ENCODE measurements at regions not wholly inside any gene's neighbourhood (a gene's known extent, or its start where the extent isn't known, plus 50 kb on each side); places are given as distances from the start of the nearest gene placed in this dataset.

DNA sequence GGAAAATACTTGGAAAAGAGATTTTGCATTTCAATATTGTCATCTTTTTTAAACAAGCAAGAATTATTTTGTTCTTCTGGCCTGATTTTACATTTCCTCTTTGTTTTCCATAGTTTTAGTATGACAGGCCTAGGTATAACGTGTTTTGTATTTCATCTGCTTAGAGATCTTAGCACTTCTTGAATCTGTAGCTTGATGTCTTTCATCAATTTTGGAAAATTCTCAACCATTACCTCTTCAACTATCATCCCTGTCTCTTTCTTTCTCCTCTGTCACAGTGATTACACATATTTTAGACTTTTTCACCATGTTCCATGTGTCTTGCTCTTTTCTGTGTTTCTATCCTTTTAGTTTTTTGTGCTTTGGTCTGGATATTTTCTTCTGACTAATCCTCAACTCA is 67.2 kb upstream of the PHACTR1 start:
- Histone ChIP-seq H3K27me3 (replicated peaks in 1 of 4; ENCODE audit: control insufficient read depth in 3 of 4, extremely low read depth in 1 of 4, insufficient read depth in 3 of 4, low read length in 3 of 4) (peaks cover 0 to 3% (median under 1%) of the 10 kb centered on the region in 4 experiments; a peak in 3 of 7 replicates), H2AFZ (ENCODE audit: low read length) (no peak overlapping the region), H3K4me2 (ENCODE audit: insufficient read depth in 1 of 2, low read depth in 2 of 2, low read length in 2 of 2) (no peak overlapping the region), H2BK5ac (ENCODE audit: low read depth, low read length) (no peak overlapping the region), H3K9ac (replicated peaks in 1 of 4; ENCODE audit: extremely low read depth in 1 of 4, low read depth in 3 of 4, low read length in 3 of 4) (no peak overlapping the region), H3K18ac (ENCODE audit: extremely low read depth, low read length) (no peak overlapping the region), H3K23ac (ENCODE audit: insufficient read length) (no peak overlapping the region), H3K9me3 (ENCODE audit: insufficient read depth in 2 of 2, low read depth in 1 of 2, low read length in 1 of 2) (peaks cover 3% of the 10 kb centered on the region in 2 experiments; a peak in 1 of 4 replicates), H3K79me2 (ENCODE audit: control insufficient read depth in 1 of 2, insufficient read depth in 2 of 2, low read length in 2 of 2) (no peaks in the 10 kb centered on the region), H2AK5ac (ENCODE audit: low read depth, low read length) (no peak overlapping the region), H3K4me3 (ENCODE audit: extremely low read depth in 1 of 4, insufficient read depth in 2 of 4, low read depth in 3 of 4, low read length in 4 of 4) (no peak overlapping the region), H2BK120ac (replicated peaks; ENCODE audit: low read depth, low read length) (no peak overlapping the region), H3K23me2 (ENCODE audit: low read depth, low read length) (peaks cover 2% of the 10 kb centered on the region; the same call in 1 of the 2 replicates), H3K27ac (ENCODE audit: low read depth, low read length) (no peak overlapping the region), H3K36me3 (ENCODE audit: control insufficient read depth in 2 of 4, insufficient read depth in 4 of 4, low read length in 3 of 4) (no peaks in the 10 kb centered on the region), H3K4me1 (replicated peaks in 1 of 4; ENCODE audit: control insufficient read depth in 3 of 4, insufficient read depth in 4 of 4, low read length in 3 of 4) (no peaks in the 10 kb centered on the region), H2BK12ac (ENCODE audit: low read depth, low read length) (no peak overlapping the region), H4K5ac (ENCODE audit: insufficient read length, low read depth, low read length) (no peak overlapping the region), H3K4ac (replicated peaks; ENCODE audit: insufficient read length, low read depth, low read length) (no peak overlapping the region), H3K79me1 (ENCODE audit: low read depth, low read length) (no peaks in the 10 kb centered on the region), H3K56ac (replicated peaks; ENCODE audit: insufficient read length, low read depth, low read length) (no peak overlapping the region), H2BK20ac (ENCODE audit: low read length) (no peak overlapping the region), H4K20me1 (replicated peaks in 1 of 2; ENCODE audit: control insufficient read depth in 1 of 2, insufficient read depth in 2 of 2, low read length in 2 of 2) (no peaks in the 10 kb centered on the region), H4K91ac (replicated peaks; ENCODE audit: insufficient read length, low read length) (no peak overlapping the region), H4K8ac (ENCODE audit: extremely low read depth, insufficient read depth, low read length) (no peak overlapping the region), H3K14ac (ENCODE audit: insufficient read length) (no peak overlapping the region), H2BK15ac (ENCODE audit: low read length) (no peak overlapping the region)
- no peak for FAIRE-seq
- ChIA-PET CTCF (ENCODE audit: partially characterized antibody) (interaction anchor here (1.8 kb wide), 1 partner anchor 246 kb away, joined by 3 read pairs; no protein-coding TSS in a partner anchor), POLR2A (ENCODE audit: partially characterized antibody) (no interaction called here)
- WGBS, 2 experiments (ENCODE audit: extremely low coverage in 1 of 2, insufficient coverage in 1 of 2, insufficient read length in 1 of 2, insufficient replicate concordance in 2 of 2, low coverage in 1 of 2, low lambda C conversion rate in 2 of 2, missing lambda C conversion rate in 1 of 2): 94% methylated on average over 1 of the region's 1 CpG; no CpG with 5 or more reads in 1 of the 2 experiments
- no peak for DNase-seq (ENCODE audit: low read depth in 1 of 2, low spot score in 2 of 2)
- TF ChIP-seq PHF8 (conservative IDR thresholded peaks at IDR 0.05; ENCODE audit: low read depth, low read length): no peak
- no peak for TF ChIP-seq RNF2 (IDR thresholded peaks at IDR 0.05; ENCODE audit: borderline replicate concordance, low read depth, low read length, missing control alignments, poor library complexity, severe bottlenecking)

Data from H1 (cell line).